Sigmoid colon (tissue), 6 donors: ENCODE measurements at regions not wholly inside any gene's neighbourhood (a gene's known extent, or its start where the extent isn't known, plus 50 kb on each side); places are given as distances from the start of the nearest gene placed in this dataset.

Experiments
- DNase-seq: peaks from one replicate; pipeline ENCODE4 v3.0.0-alpha.2; 2019
- H3K27ac ChIP-seq, 4 donors: fragments of 200-600 bp; sonication (generic); one replicate each; pipeline ENCODE4 v1.5.1; 2016 to 2019; ENCODE audit warnings: mild to moderate bottlenecking in 1 of 4
- H3K27me3 ChIP-seq, 3 donors: fragments of 200-600 bp; sonication (generic); one replicate each; pipeline ENCODE4 v1.5.1; 2019; ENCODE audit warnings: mild to moderate bottlenecking in 1 of 3
- H3K36me3 ChIP-seq, 4 donors: fragments of 200-600 bp; sonication (generic); one replicate each; pipeline ENCODE4 v1.5.1; 2016 to 2019
- H3K4me1 ChIP-seq, 4 donors: fragments of 200-600 bp; sonication (generic); one replicate each; pipeline ENCODE4 v1.5.1; 2017 to 2019
- H3K4me3 ChIP-seq, 4 donors: fragments of 200-600 bp; sonication (generic); one replicate each; pipeline ENCODE4 v1.5.1; 2017 to 2019; ENCODE audit warnings: mild to moderate bottlenecking in 2 of 4, moderate library complexity in 1 of 4
- H3K9me3 ChIP-seq, 4 donors: fragments of 200-600 bp in 3 of 4; sonication (generic) in 3 of 4; one replicate each; pipeline versions ENCODE4 v1.5.1 to v1.6.1; 2013 to 2019
- EP300 ChIP-seq, 4 donors: sonication (generic); formaldehyde crosslinking; IDR thresholded peaks; one replicate each; pipeline ENCODE4 v1.6.1; 2017; ENCODE audit warnings: antibody characterized with exemption in 4 of 4
- POLR2A ChIP-seq, 2 donors: fragments of 450-650 bp; IDR thresholded peaks; one replicate each; pipeline ENCODE4 v1.6.1; 2016; ENCODE audit warnings: antibody characterized with exemption in 2 of 2, mild to moderate bottlenecking in 2 of 2, moderate library complexity in 2 of 2
- POLR2AphosphoS5 ChIP-seq, 4 donors: sonication (generic); formaldehyde crosslinking; IDR thresholded peaks; one replicate each; pipeline ENCODE4 v1.6.1; 2017; ENCODE audit warnings: antibody characterized with exemption in 4 of 4
- WGBS, 2 donors: extraction: QIAGEN DNeasy Blood & Tissue Kit; methylation state at CpG; one replicate each; pipeline ENCODE4 v1.1.7; 2013; 5-methylcytosine and 5-hydroxymethylcytosine counted together
- intact Hi-C: fragments of 100-400 bp; cut with DNase I; formaldehyde crosslinking; loops from one replicate; pipeline ENCODE4 v1.15.1; 2023
- TF ChIP-seq, protein P1 (sequence below), 4 experiments: fragments of 450-650 bp in 3 of 4; fragments of 200-600 bp in 1 of 4; IDR thresholded peaks; one replicate each; pipeline ENCODE4 v1.5.1; 2016 to 2019; ENCODE audit warnings: antibody characterized with exemption in 4 of 4, mild to moderate bottlenecking in 3 of 4, moderate library complexity in 2 of 4
- donor health status: healthy with polysubstance abuse.
- donor health status: healthy.

DNA sequence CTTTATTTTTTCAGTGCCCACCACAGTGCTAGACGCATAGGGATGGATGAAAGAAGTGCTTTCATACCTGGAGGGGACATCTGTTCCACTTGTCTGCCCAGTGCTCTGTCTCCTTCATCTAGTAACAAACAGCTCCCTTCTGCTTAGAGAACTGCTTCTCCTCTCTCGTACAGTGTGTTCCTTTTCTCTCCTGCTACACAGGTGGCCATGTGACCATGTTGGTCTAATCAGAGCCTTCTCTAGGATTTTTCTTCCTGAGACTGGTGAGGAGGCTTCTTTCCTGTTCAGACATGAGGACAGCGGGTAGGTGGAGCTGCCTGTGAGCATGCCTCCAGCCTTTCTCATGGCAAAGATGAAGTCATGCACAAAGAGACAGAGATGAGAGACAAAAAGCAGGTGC lies 182.7 kb downstream of the TMEM132E start:
- no peaks in the 10 kb centered on the region for H3K27me3 ChIP-seq
- DNase-seq: peak; percentile 6
- TF ChIP-seq, protein P1, sequence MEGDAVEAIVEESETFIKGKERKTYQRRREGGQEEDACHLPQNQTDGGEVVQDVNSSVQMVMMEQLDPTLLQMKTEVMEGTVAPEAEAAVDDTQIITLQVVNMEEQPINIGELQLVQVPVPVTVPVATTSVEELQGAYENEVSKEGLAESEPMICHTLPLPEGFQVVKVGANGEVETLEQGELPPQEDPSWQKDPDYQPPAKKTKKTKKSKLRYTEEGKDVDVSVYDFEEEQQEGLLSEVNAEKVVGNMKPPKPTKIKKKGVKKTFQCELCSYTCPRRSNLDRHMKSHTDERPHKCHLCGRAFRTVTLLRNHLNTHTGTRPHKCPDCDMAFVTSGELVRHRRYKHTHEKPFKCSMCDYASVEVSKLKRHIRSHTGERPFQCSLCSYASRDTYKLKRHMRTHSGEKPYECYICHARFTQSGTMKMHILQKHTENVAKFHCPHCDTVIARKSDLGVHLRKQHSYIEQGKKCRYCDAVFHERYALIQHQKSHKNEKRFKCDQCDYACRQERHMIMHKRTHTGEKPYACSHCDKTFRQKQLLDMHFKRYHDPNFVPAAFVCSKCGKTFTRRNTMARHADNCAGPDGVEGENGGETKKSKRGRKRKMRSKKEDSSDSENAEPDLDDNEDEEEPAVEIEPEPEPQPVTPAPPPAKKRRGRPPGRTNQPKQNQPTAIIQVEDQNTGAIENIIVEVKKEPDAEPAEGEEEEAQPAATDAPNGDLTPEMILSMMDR (IDR thresholded peaks at IDR 0.05): no peak
- TF ChIP-seq EP300 (IDR thresholded peaks at IDR 0.05): no peak
- intact Hi-C loops: no loop called here
- no peaks in the 10 kb centered on the region for H3K4me1 ChIP-seq
- H3K4me3 ChIP-seq: no peak overlapping the region
- no peaks in the 10 kb centered on the region for H3K9me3 ChIP-seq
- no peaks in the 10 kb centered on the region for H3K36me3 ChIP-seq
- H3K27ac ChIP-seq: no peak overlapping the region
- 79 to 84% methylated on average over 3 of the region's 3 CpGs for WGBS, 2 donors

GRCh38 chr17:34761646-34762045 lies 182.3 kb downstream of the TMEM132E start:
- TF ChIP-seq, protein P1 (IDR thresholded peaks at IDR 0.05): no peak
- TF ChIP-seq POLR2AphosphoS5 (IDR thresholded peaks at IDR 0.05): no peak
- no peak for TF ChIP-seq EP300 (IDR thresholded peaks at IDR 0.05)
- TF ChIP-seq POLR2A (IDR thresholded peaks at IDR 0.05): no peak
- intact Hi-C loops: no loop called here
- H3K4me1 ChIP-seq: peaks cover 0 to 3% (median 0%) of the 10 kb centered on the region in 4 donors
- 66 to 70% methylated on average over 4 of the region's 4 CpGs for WGBS, 2 donors
- H3K27ac ChIP-seq: no peak overlapping the region
- H3K36me3 ChIP-seq: no peaks in the 10 kb centered on the region
- no peaks in the 10 kb centered on the region for H3K9me3 ChIP-seq
- H3K4me3 ChIP-seq: no peak overlapping the region
- no peak for DNase-seq
- no peaks in the 10 kb centered on the region for H3K27me3 ChIP-seq

DNA sequence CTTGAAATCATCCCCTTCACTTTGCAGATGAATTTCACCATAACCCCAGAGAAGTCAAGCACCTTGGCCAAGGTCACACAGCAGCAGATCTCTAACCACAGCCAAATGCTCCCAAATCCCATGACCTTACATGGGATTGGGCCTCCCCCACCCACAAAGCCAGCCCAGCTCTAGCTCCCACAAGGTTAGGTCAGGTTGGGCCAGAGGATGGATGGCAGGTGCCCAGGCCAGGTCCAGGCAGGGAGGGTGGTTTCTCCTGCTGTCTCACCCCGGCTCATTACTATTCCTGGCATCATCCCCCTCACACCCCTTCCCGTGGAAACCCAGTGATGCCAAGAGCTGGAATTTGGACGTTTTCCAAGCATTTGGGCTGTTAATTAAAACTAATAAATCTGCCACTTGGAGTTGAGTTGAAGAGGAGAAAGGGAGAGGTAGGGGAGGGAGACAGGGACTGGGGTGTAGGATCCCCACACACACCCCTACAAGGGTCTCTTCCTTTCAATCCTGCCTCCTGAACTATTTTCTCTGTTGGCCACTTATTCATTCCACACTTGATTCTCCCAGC lies 181.6 kb downstream of the TMEM132E start:
- H3K27ac ChIP-seq: no peak overlapping the region
- H3K4me1 ChIP-seq: peaks cover 0 to 7% (median 0%) of the 10 kb centered on the region in 4 donors
- H3K36me3 ChIP-seq: no peaks in the 10 kb centered on the region
- no peak overlapping the region for H3K4me3 ChIP-seq
- 23 to 57% methylated on average over 3 of the region's 3 CpGs for WGBS, 2 donors
- intact Hi-C loops: no loop called here
- peak; percentile 47 for DNase-seq
- H3K27me3 ChIP-seq: no peaks in the 10 kb centered on the region
- H3K9me3 ChIP-seq: no peaks in the 10 kb centered on the region
- TF ChIP-seq, protein P1 (IDR thresholded peaks at IDR 0.05): no peak
- TF ChIP-seq EP300 (IDR thresholded peaks at IDR 0.05) (no peak), POLR2A (IDR thresholded peaks at IDR 0.05) (no peak), POLR2AphosphoS5 (IDR thresholded peaks at IDR 0.05) (no peak)

DNA sequence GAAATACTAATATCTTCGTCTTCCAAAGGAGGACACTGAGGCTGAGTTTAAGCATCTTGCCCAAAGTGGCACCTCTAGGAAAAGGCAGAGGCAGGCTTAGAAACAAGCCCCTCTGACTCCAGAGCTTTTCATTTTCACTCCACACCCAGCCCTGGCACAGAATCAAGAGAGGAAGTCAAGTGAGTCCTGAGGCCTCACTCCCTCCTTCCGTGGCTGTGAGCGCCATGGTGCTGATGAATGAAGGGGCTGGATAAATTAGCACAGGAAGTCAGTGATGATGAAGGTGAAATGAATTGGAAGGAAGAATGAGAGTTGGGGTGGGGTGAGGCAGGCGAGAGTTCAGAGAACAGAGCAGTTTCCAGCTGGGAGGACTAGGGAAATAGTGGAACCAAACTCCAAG lies 179.3 kb downstream of the TMEM132E start:
- Histone ChIP-seq H3K4me1 (peaks cover 0 to 7% (median 0%) of the 10 kb centered on the region in 4 donors), H3K27me3 (no peaks in the 10 kb centered on the region), H3K4me3 (no peak overlapping the region), H3K36me3 (no peaks in the 10 kb centered on the region), H3K27ac (no peak overlapping the region), H3K9me3 (no peaks in the 10 kb centered on the region)
- 59 to 70% methylated on average over 4 of the region's 4 CpGs for WGBS, 2 donors
- peak; percentile 19 for DNase-seq
- no peak for TF ChIP-seq EP300 (IDR thresholded peaks at IDR 0.05)
- no peak for TF ChIP-seq POLR2A (IDR thresholded peaks at IDR 0.05)
- TF ChIP-seq POLR2AphosphoS5 (IDR thresholded peaks at IDR 0.05): no peak
- TF ChIP-seq, protein P1 (IDR thresholded peaks at IDR 0.05): no peak
- intact Hi-C loops: no loop called here

DNA sequence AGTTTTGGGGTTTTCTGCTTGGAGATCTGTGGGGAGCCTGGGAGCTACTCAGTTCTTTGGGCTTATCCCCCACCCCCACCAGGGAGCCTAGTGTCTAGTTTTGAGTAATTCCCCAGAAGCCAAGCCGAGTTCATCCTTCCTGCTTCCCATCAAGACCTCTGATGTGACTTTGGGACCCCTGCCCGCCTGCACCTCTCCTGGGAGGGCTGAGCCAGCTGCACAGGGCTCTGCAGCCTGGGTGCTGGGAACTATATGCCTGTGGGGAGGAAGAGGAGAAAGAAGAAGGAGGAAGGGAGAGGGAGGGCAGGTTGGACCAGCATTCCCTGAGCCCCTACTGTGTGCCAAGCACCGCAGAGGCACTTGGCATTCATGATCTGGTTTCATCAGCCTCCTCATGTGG lies 178.9 kb downstream of the TMEM132E start:
- Histone ChIP-seq H3K27me3 (no peaks in the 10 kb centered on the region), H3K4me1 (peaks cover 0 to 7% (median 0%) of the 10 kb centered on the region in 4 donors), H3K4me3 (no peak overlapping the region), H3K27ac (no peak overlapping the region), H3K9me3 (no peaks in the 10 kb centered on the region), H3K36me3 (no peaks in the 10 kb centered on the region)
- peak; percentile 25 for DNase-seq
- intact Hi-C loops: no loop called here
- no peak for TF ChIP-seq EP300 (IDR thresholded peaks at IDR 0.05)
- WGBS, 2 donors: 54 to 70% methylated on average over 3 of the region's 3 CpGs
